Ascending aorta (tissue), 2 donors: ENCODE measurements at regions not wholly inside any gene's neighbourhood (a gene's known extent, or its start where the extent isn't known, plus 50 kb on each side); places are given as distances from the start of the nearest gene placed in this dataset.

Source experiments
- DNase-seq, 2 donors: peaks; one replicate each; pipeline ENCODE4 v3.0.0-alpha.2; 2019; ENCODE audit warnings: low spot score in 2 of 2
- H3K27ac ChIP-seq, 2 donors: fragments of 200-600 bp; sonication (generic); one replicate each; pipeline ENCODE4 v1.5.1; 2016 to 2017; ENCODE audit warnings: mild to moderate bottlenecking in 1 of 2
- H3K27me3 ChIP-seq: fragments of 200-600 bp; sonication (generic); one replicate; pipeline ENCODE4 v1.5.1; 2017
- H3K36me3 ChIP-seq, 2 donors: fragments of 200-600 bp; sonication (generic); one replicate each; pipeline ENCODE4 v1.5.1; 2016
- H3K4me1 ChIP-seq, 2 donors: fragments of 200-600 bp; sonication (generic); one replicate each; pipeline ENCODE4 v1.5.1; 2016 to 2017; ENCODE audit warnings: mild to moderate bottlenecking in 1 of 2
- H3K4me3 ChIP-seq, 2 donors: fragments of 200-600 bp; sonication (generic); one replicate each; pipeline ENCODE4 v1.5.1; 2016 to 2017; ENCODE audit warnings: mild to moderate bottlenecking in 1 of 2
- H3K9me3 ChIP-seq, 2 donors: fragments of 200-600 bp; sonication (generic); one replicate each; pipeline ENCODE4 v1.5.1; 2016
- CTCF ChIP-seq, 3 experiments: fragments of 200-600 bp in 2 of 3; fragments of 450-650 bp in 1 of 3; sonication (generic) in 2 of 3; IDR thresholded peaks; one replicate each; pipeline ENCODE4 v1.5.1; 2016 to 2019; ENCODE audit warnings: antibody characterized with exemption in 3 of 3, mild to moderate bottlenecking in 1 of 3, moderate library complexity in 1 of 3
- intact Hi-C: fragments of 100-400 bp; cut with DNase I; formaldehyde crosslinking; loops from one replicate; pipeline ENCODE4 v1.15.1; 2023

GRCh38 chr4:148686449-148686848 lies 244.2 kb upstream of the NR3C2 start:
- H3K27ac ChIP-seq, result no peak overlapping the region
- intact Hi-C loops, result no loop called here
- H3K36me3 ChIP-seq, result no peaks in the 10 kb centered on the region
- H3K9me3 ChIP-seq, result no peaks in the 10 kb centered on the region
- H3K27me3 ChIP-seq, result no peaks in the 10 kb centered on the region
- H3K4me3 ChIP-seq, result no peak overlapping the region
- no peak for TF ChIP-seq CTCF (IDR thresholded peaks at IDR 0.05)
- no peaks in the 10 kb centered on the region for H3K4me1 ChIP-seq
- no peak for DNase-seq

GRCh38 chr4:148684638-148685037 lies 242.4 kb upstream of the NR3C2 start:
- no peak for DNase-seq
- TF ChIP-seq CTCF (IDR thresholded peaks at IDR 0.05), result no peak
- H3K27me3 ChIP-seq, result no peaks in the 10 kb centered on the region

GRCh38 chr4:148680884-148681283 lies 238.7 kb upstream of the NR3C2 start:
- DNase-seq, result no peak
- H3K4me3 ChIP-seq, result no peak overlapping the region
- intact Hi-C loops, result no loop called here
- no peak for TF ChIP-seq CTCF (IDR thresholded peaks at IDR 0.05)
- no peaks in the 10 kb centered on the region for H3K27me3 ChIP-seq
- H3K9me3 ChIP-seq, result no peaks in the 10 kb centered on the region
- no peak overlapping the region for H3K27ac ChIP-seq
- no peaks in the 10 kb centered on the region for H3K36me3 ChIP-seq
- no peaks in the 10 kb centered on the region for H3K4me1 ChIP-seq

More at GRCh38 chr4:148684638-148685037, 242.4 kb upstream of the NR3C2 start:
- intact Hi-C loops, result no loop called here
- Histone ChIP-seq H3K9me3 (no peaks in the 10 kb centered on the region), H3K27ac (no peak overlapping the region), H3K4me3 (no peak overlapping the region), H3K36me3 (no peaks in the 10 kb centered on the region), H3K4me1 (no peaks in the 10 kb centered on the region)

- Histone ChIP-seq H3K36me3 (no peaks in the 10 kb centered on the region), H3K4me3 (no peak overlapping the region), H3K27me3 (no peaks in the 10 kb centered on the region), H3K9me3 (no peaks in the 10 kb centered on the region), H3K27ac (no peak overlapping the region), H3K4me1 (no peaks in the 10 kb centered on the region)
- no peak for DNase-seq
- TF ChIP-seq CTCF (IDR thresholded peaks at IDR 0.05), result no peak
- intact Hi-C loops, result no loop called here
Observed at GRCh38 chr4:148676344-148676743, 234.1 kb upstream of the NR3C2 start.

- intact Hi-C loops, result no loop called here
- no peak for TF ChIP-seq CTCF (IDR thresholded peaks at IDR 0.05)
- DNase-seq, result no peak
- no peaks in the 10 kb centered on the region for H3K4me1 ChIP-seq
- H3K27ac ChIP-seq, result no peak overlapping the region
- H3K27me3 ChIP-seq, result no peaks in the 10 kb centered on the region
- H3K9me3 ChIP-seq, result no peaks in the 10 kb centered on the region
- H3K36me3 ChIP-seq, result no peaks in the 10 kb centered on the region
- no peak overlapping the region for H3K4me3 ChIP-seq
Observed at GRCh38 chr4:148674876-148675275, 232.7 kb upstream of the NR3C2 start.

- H3K27ac ChIP-seq, result no peak overlapping the region
- no peak overlapping the region for H3K4me3 ChIP-seq
- no peaks in the 10 kb centered on the region for H3K9me3 ChIP-seq
- no peak for DNase-seq
- no peaks in the 10 kb centered on the region for H3K27me3 ChIP-seq
- TF ChIP-seq CTCF (IDR thresholded peaks at IDR 0.05), result no peak
- no peaks in the 10 kb centered on the region for H3K4me1 ChIP-seq
- intact Hi-C loops, result no loop called here
- H3K36me3 ChIP-seq, result no peaks in the 10 kb centered on the region
Observed at GRCh38 chr4:148664636-148665035, 222.4 kb upstream of the NR3C2 start.
